BE2C (cell line): ENCODE measurements at regions not wholly inside any gene's neighbourhood (a gene's known extent, or its start where the extent isn't known, plus 50 kb on each side); places are given as distances from the start of the nearest gene placed in this dataset.

Source experiments
- DNase-seq: peaks from one replicate; pipeline ENCODE4 v3.0.0-alpha.2; 2020
- H3K27me3 ChIP-seq: fragments of 250-450 bp; sonication (Bioruptor Pico); 2 replicates; pipeline ENCODE4 v1.5.1; 2020; ENCODE audit warnings: mild to moderate bottlenecking
- H3K36me3 ChIP-seq: fragments of 250-450 bp; sonication (Bioruptor Pico); 2 replicates; pipeline ENCODE4 v1.5.1; 2020; ENCODE audit warnings: mild to moderate bottlenecking
- H3K4me1 ChIP-seq: fragments of 250-450 bp; sonication (Bioruptor Pico); 2 replicates; pipeline ENCODE4 v1.5.1; 2020
- H3K4me3 ChIP-seq: 2 replicates; pipeline ENCODE4 v1.5.1; 2011; ENCODE audit warnings: low read depth, low read length
- H3K9me3 ChIP-seq: fragments of 250-450 bp; sonication (Bioruptor Pico); 2 replicates; pipeline ENCODE4 v1.5.1; 2020
- TF ChIP-seq, protein P1 (sequence below): IDR thresholded peaks from 2 replicates; pipeline ENCODE4 v1.5.1; 2012; ENCODE audit warnings: mild to moderate bottlenecking, low read depth, low read length

DNA sequence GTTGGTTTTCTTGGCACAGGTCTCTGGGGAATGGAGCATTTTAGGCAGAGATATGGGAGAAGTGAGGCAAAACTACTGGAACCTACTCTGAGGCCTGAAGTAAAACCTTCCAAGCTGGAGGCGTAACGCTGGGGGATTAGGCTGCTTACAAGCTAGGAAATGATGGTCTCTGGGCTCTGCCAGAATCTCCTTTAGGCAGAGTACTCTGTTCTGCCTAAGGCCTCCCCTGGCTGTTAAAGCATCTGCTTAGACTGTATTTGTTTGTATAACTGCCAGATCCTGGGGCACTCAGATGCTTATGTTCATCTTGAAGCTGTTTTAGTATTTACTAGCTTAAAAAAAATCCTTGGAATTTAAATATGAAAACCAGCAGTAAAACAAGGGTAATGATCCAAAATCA lies 822.2 kb downstream of the RPA4 start:
- Histone ChIP-seq H3K4me1 (no peaks in the 10 kb centered on the region), H3K9me3 (no peaks in the 10 kb centered on the region), H3K27me3 (no peaks in the 10 kb centered on the region), H3K36me3 (no peaks in the 10 kb centered on the region), H3K4me3 (no peak overlapping the region)
- DNase-seq: no peak
- TF ChIP-seq, protein P1, sequence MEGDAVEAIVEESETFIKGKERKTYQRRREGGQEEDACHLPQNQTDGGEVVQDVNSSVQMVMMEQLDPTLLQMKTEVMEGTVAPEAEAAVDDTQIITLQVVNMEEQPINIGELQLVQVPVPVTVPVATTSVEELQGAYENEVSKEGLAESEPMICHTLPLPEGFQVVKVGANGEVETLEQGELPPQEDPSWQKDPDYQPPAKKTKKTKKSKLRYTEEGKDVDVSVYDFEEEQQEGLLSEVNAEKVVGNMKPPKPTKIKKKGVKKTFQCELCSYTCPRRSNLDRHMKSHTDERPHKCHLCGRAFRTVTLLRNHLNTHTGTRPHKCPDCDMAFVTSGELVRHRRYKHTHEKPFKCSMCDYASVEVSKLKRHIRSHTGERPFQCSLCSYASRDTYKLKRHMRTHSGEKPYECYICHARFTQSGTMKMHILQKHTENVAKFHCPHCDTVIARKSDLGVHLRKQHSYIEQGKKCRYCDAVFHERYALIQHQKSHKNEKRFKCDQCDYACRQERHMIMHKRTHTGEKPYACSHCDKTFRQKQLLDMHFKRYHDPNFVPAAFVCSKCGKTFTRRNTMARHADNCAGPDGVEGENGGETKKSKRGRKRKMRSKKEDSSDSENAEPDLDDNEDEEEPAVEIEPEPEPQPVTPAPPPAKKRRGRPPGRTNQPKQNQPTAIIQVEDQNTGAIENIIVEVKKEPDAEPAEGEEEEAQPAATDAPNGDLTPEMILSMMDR: no peak

DNA sequence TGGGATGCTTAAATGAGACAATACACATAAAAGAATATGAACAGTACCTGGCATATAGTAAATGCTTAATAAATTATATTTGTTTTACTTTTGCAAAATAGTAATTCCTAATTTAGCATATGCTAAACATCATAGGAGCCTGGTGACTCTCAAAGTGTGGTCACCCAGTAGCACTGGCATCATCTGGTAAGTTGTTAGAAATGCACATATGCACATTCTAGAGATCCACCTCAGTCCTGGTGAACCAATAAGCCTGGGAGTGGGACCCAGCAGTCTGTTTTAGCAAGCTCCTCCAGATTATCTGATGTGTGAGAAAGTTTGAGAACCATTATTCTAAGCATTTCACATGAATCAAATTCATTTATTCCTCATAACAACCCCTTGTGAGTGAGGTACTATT lies 830.4 kb downstream of the RPA4 start:
- no peak overlapping the region for H3K4me3 ChIP-seq
- H3K27me3 ChIP-seq: no peaks in the 10 kb centered on the region
- H3K4me1 ChIP-seq: no peaks in the 10 kb centered on the region
- TF ChIP-seq, protein P1: no peak
- no peaks in the 10 kb centered on the region for H3K36me3 ChIP-seq
- DNase-seq: no peak
- H3K9me3 ChIP-seq: no peaks in the 10 kb centered on the region

DNA sequence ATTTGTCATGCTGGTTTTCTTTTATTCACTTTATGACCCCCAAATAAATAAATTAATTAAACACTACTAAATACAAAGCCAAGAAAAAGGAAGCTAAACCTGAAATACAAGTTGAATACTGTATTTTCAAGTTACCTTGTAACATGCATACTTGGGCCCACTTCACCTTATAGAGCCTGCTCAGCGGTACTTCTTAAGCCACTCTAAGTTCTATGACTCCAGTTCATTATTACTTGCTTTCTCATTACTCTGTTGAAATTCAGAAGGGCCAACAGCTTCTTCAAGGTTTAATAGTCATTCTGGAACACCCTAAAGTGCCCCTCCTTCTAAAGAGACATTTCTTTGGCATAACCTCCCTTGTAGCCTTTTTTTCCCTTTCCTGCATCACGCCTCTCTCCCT lies 844.5 kb downstream of the RPA4 start:
- H3K27me3 ChIP-seq: no peaks in the 10 kb centered on the region
- DNase-seq: no peak
- H3K9me3 ChIP-seq: no peaks in the 10 kb centered on the region
- no peak overlapping the region for H3K4me3 ChIP-seq
- H3K4me1 ChIP-seq: no peaks in the 10 kb centered on the region
- H3K36me3 ChIP-seq: no peaks in the 10 kb centered on the region
- TF ChIP-seq, protein P1: no peak

DNA sequence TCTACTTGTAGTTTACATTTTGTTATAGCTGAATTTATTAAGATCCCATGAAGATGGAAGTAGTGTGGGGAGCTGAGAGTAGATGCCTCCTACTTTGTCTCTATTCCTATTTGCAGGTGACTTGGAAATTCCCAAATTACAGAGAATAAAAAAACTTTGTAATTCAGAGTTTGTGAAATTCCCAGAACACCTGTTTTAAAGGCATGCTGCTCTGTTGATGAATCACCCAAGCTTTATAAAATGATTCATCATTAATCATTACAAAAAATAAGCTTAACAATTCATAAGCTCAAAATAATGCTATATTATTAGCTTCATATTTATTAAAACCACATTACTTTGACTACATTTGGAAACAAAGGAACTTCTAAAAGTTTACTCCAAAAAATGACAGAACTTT lies 856.3 kb downstream of the RPA4 start:
- H3K4me3 ChIP-seq: no peak overlapping the region
- H3K4me1 ChIP-seq: no peaks in the 10 kb centered on the region

DNA sequence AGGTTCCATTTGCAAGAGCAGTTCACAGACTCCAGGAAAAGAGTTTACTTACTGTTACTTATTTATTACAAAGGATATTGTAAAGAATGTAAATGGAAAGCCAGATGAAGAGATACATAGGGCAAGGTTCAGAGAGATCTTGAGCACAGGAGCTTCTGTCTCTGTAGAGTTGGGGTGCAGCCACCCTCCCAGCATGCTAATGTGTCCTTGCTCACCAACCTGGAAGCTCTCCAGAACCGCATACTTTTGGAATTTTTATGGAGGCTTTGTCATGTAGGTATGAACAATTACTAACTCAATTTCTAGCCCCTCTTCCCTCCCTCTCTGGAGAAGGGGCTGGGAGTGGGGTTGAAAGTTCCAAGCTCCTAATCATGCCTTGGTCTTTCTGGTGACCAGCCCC lies 857.2 kb downstream of the RPA4 start:
- no peaks in the 10 kb centered on the region for H3K27me3 ChIP-seq
- DNase-seq: no peak
- H3K4me1 ChIP-seq: no peaks in the 10 kb centered on the region
- no peak overlapping the region for H3K4me3 ChIP-seq
- H3K9me3 ChIP-seq: no peaks in the 10 kb centered on the region
- H3K36me3 ChIP-seq: no peaks in the 10 kb centered on the region
- TF ChIP-seq, protein P1: no peak

More for the DNA sequence above, 856.3 kb downstream of the RPA4 start:
- no peaks in the 10 kb centered on the region for H3K27me3 ChIP-seq
- TF ChIP-seq, protein P1: no peak
- H3K9me3 ChIP-seq: no peaks in the 10 kb centered on the region
- H3K36me3 ChIP-seq: no peaks in the 10 kb centered on the region
- DNase-seq: no peak

DNA sequence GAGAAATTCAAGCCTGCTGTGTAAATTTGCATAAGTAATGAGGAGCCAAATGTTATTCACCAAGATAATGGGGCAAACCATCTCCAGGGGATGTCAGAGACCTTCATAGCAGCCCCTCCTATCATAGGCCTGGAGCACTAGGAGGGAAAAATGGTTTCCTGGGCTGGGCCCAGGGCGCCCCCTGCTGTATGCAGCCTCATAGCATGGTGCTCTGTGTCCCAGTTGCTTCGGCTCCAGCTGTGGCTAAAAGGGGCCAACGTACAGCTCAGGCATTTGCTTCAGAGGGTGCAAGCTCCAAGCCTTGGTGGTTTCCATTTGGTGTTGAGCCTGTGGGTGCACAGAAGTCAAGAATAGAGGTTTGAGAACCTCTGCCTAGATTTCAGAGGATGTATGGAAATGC lies 859.3 kb downstream of the RPA4 start:
- TF ChIP-seq, protein P1: peak; percentile 31
- no peaks in the 10 kb centered on the region for H3K36me3 ChIP-seq
- DNase-seq: peak; percentile 26
- no peaks in the 10 kb centered on the region for H3K4me1 ChIP-seq
- H3K9me3 ChIP-seq: no peaks in the 10 kb centered on the region
- no peak overlapping the region for H3K4me3 ChIP-seq
- no peaks in the 10 kb centered on the region for H3K27me3 ChIP-seq
